CD14-positive monocyte (primary cell): ENCODE measurements at regions not wholly inside any gene's neighbourhood (a gene's known extent, or its start where the extent isn't known, plus 50 kb on each side); places are given as distances from the start of the nearest gene placed in this dataset.
"Not testable (repeated sequence)": the region's sequence is repeated elsewhere in the genome, so short reads cannot be mapped to it uniquely, and the experiment has no call there.

Source experiments
- DNase-seq, 3 donors: peaks; one replicate each; pipeline ENCODE4 v3.0.0-alpha.2; 2011 to 2022
- H2AFZ ChIP-seq: 2 replicates; pipeline ENCODE4 v1.6.0; 2012; ENCODE audit warnings: mild to moderate bottlenecking, low read depth, low read length, inconsistent platforms; ENCODE audit not compliant: insufficient read depth, poor library complexity, severe bottlenecking
- H3K27ac ChIP-seq, 2 donors: 1 replicate in 1 of 2; 2 replicates in 1 of 2; pipeline ENCODE4 v1.5.1; 2012 to 2013; ENCODE audit warnings: low read length in 2 of 2, control low read depth in 1 of 2, inconsistent platforms in 1 of 2, low read depth in 1 of 2, mild to moderate bottlenecking in 1 of 2
- H3K27me3 ChIP-seq, 2 donors: one replicate each; pipeline versions ENCODE4 v1.6.0 to v1.6.1; 2011 to 2013; ENCODE audit warnings: low read length in 2 of 2; ENCODE audit not compliant: control insufficient read depth in 2 of 2, insufficient read depth in 2 of 2
- H3K36me3 ChIP-seq, 2 donors: replicated peaks in 1 of 2; 1 replicate in 1 of 2; 2 replicates in 1 of 2; pipeline versions ENCODE4 v1.5.1 to v1.6.1; 2012 to 2013; ENCODE audit warnings: low read length in 2 of 2, control low read depth in 1 of 2, inconsistent platforms in 1 of 2, mild to moderate bottlenecking in 1 of 2; ENCODE audit not compliant: insufficient read depth in 2 of 2, control insufficient read depth in 1 of 2
- H3K4me1 ChIP-seq, 2 donors: 1 replicate in 1 of 2; 2 replicates in 1 of 2; pipeline versions ENCODE4 v1.5.1 to v1.6.1; 2012 to 2013; ENCODE audit warnings: low read length in 2 of 2, control low read depth in 1 of 2, inconsistent platforms in 1 of 2, mild to moderate bottlenecking in 1 of 2, moderate library complexity in 1 of 2; ENCODE audit not compliant: insufficient read depth in 2 of 2, control insufficient read depth in 1 of 2
- H3K4me2 ChIP-seq: replicated peaks from 2 replicates; pipeline ENCODE3; 2012; ENCODE audit warnings: low read length, moderate library complexity, mild to moderate bottlenecking; ENCODE audit not compliant: poor library complexity, severe bottlenecking; ENCODE audit errors: extremely low read depth
- H3K4me3 ChIP-seq, 3 experiments: fragments of 200-600 bp in 1 of 3; sonication (generic) in 1 of 3; replicated peaks in 1 of 3; 1 replicate in 2 of 3; 2 replicates in 1 of 3; pipeline ENCODE4 v1.5.1; 2011 to 2013; ENCODE audit warnings: low read length in 3 of 3, mild to moderate bottlenecking in 3 of 3, control low read depth in 2 of 3, low read depth in 2 of 3, inconsistent platforms in 1 of 3, moderate library complexity in 1 of 3
- H3K79me2 ChIP-seq: 2 replicates; pipeline ENCODE4 v1.6.0; 2012; ENCODE audit warnings: mild to moderate bottlenecking, control low read depth, inconsistent platforms, low read length, moderate library complexity; ENCODE audit not compliant: insufficient read depth
- H3K9ac ChIP-seq: 2 replicates; pipeline ENCODE4 v1.6.0; 2017; ENCODE audit warnings: low read length, mild to moderate bottlenecking; ENCODE audit not compliant: insufficient read depth, poor library complexity, severe bottlenecking
- H3K9me3 ChIP-seq, 2 donors: replicated peaks in 1 of 2; 1 replicate in 1 of 2; 2 replicates in 1 of 2; pipeline versions ENCODE4 v1.5.1 to v1.6.1; 2012 to 2013; ENCODE audit warnings: low read length in 2 of 2, control low read depth in 1 of 2; ENCODE audit not compliant: control insufficient read depth in 1 of 2, insufficient read depth in 1 of 2
- H4K20me1 ChIP-seq: 2 replicates; pipeline ENCODE4 v1.6.0; 2012; ENCODE audit warnings: mild to moderate bottlenecking, low read length, control low read depth, moderate library complexity; ENCODE audit not compliant: insufficient read depth
- H3K27ac Mint-ChIP-seq, 7 donors: one replicate each; pipeline ENCODE4 v1.8.0; 2020; ENCODE audit warnings: mild to moderate bottlenecking in 7 of 7, mixed read lengths in 7 of 7, moderate library complexity in 6 of 7, inconsistent platforms in 2 of 7
- H3K27me3 Mint-ChIP-seq, 3 donors: one replicate each; pipeline ENCODE4 v1.8.0; 2021 to 2022; ENCODE audit warnings: low read depth in 3 of 3, mild to moderate bottlenecking in 3 of 3, mixed read lengths in 3 of 3, moderate library complexity in 3 of 3, inconsistent platforms in 1 of 3
- H3K36me3 Mint-ChIP-seq, 2 donors: one replicate each; pipeline ENCODE4 v1.8.0; 2020; ENCODE audit warnings: mixed read lengths in 2 of 2, inconsistent platforms in 1 of 2, mild to moderate bottlenecking in 1 of 2
- H3K4me1 Mint-ChIP-seq: one replicate; pipeline ENCODE4 v1.8.0; 2020; ENCODE audit warnings: mild to moderate bottlenecking, mixed read lengths
- H3K4me3 Mint-ChIP-seq, 2 donors: one replicate each; pipeline ENCODE4 v1.8.0; 2020; ENCODE audit warnings: mild to moderate bottlenecking in 2 of 2, mixed read lengths in 2 of 2, moderate library complexity in 1 of 2
- H3K9me3 Mint-ChIP-seq, 7 donors: one replicate each; pipeline ENCODE4 v1.8.0; 2020 to 2022; ENCODE audit warnings: mixed read lengths in 7 of 7, mild to moderate bottlenecking in 6 of 7, moderate library complexity in 6 of 7, inconsistent platforms in 2 of 7
- WGBS: methylation state at CpG from one replicate; pipeline ENCODE4 v1.1.5; 2013; ENCODE audit warnings: missing lambda C conversion rate; ENCODE audit not compliant: insufficient coverage; 5-methylcytosine and 5-hydroxymethylcytosine counted together
- intact Hi-C, 2 donors: fragments of 100-400 bp; cut with micrococcal nuclease; formaldehyde crosslinking; loops; one replicate each; pipeline versions ENCODE4 v1.15.0 to v1.15.1; 2023
- TF ChIP-seq, protein P1 (sequence below): fragments of 200-600 bp; IDR thresholded peaks from one replicate; pipeline ENCODE4 v1.8.0; 2022; ENCODE audit warnings: antibody characterized with exemption, mild to moderate bottlenecking

DNA sequence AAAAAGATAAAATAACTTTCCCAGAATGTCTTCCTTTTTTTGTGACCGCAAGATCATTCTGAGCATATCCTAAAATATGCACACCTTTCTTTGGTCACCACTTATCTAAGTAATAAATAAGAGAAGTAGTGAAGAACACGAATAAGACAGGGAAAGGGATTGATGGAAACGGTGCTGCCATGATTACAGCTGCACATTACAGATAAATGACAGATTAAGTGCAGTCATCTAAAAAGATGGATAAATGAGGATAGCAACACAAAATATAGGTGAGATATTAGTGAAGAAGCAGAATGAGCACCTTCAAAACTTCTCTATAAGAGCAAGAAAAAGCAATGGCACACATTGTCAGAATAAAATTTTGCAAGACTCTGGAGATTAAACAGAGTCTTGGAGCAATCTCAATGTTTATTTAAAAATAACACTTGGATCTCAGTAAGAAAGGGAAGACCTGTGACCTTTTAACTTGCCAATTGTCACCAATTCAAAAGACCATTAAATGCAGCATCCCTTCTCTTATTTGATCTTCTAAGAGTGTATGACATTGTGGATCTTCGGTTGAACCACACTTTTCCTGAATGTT is 567.1 kb downstream of the KCNJ2 start:
- TF ChIP-seq, protein P1, sequence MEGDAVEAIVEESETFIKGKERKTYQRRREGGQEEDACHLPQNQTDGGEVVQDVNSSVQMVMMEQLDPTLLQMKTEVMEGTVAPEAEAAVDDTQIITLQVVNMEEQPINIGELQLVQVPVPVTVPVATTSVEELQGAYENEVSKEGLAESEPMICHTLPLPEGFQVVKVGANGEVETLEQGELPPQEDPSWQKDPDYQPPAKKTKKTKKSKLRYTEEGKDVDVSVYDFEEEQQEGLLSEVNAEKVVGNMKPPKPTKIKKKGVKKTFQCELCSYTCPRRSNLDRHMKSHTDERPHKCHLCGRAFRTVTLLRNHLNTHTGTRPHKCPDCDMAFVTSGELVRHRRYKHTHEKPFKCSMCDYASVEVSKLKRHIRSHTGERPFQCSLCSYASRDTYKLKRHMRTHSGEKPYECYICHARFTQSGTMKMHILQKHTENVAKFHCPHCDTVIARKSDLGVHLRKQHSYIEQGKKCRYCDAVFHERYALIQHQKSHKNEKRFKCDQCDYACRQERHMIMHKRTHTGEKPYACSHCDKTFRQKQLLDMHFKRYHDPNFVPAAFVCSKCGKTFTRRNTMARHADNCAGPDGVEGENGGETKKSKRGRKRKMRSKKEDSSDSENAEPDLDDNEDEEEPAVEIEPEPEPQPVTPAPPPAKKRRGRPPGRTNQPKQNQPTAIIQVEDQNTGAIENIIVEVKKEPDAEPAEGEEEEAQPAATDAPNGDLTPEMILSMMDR, result no peak

DNA sequence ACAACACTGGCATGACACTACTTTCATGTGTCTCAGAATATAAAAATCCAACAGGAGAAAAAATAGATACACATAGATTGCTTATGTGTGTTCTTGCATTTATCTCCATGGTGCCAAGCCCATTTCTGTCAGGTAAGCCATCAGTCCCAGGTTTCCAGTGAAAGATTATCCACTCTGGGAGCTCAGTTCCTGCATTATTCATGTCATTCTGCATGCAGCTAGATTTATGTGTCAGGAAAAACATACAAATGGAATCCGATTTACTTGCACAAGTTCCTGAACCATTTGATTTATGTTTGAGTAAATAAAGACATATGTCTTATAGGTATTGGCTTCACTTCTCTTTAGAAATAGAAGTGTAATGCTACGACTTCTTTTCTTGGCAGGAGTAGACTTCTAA is 569.7 kb downstream of the KCNJ2 start:
- Mint-ChIP-seq H3K4me3 (no peak overlapping the region), H3K4me1 (no peaks in the 10 kb centered on the region), H3K27me3 (peaks cover 0 to 2% (median under 1%) of the 10 kb centered on the region in 3 donors), H3K27ac (no peak overlapping the region), H3K36me3 (no peaks in the 10 kb centered on the region), H3K9me3 (peaks cover 0 to 5% (median 0%) of the 10 kb centered on the region in 7 donors)
- no peak overlapping the region for H2AFZ ChIP-seq
- H3K27me3 ChIP-seq, result no peaks in the 10 kb centered on the region
- no peaks in the 10 kb centered on the region for H3K79me2 ChIP-seq
- no peak overlapping the region for H3K9ac ChIP-seq
- H3K4me1 ChIP-seq, result no peaks in the 10 kb centered on the region
- TF ChIP-seq, protein P1, result no peak
- no CpG with 5 or more reads among the region's 2 CpGs for WGBS
- H3K4me3 ChIP-seq, result no peak overlapping the region
- H3K36me3 ChIP-seq, result no peaks in the 10 kb centered on the region
- no peaks in the 10 kb centered on the region for H3K9me3 ChIP-seq
- DNase-seq, result no peak
- H3K4me2 ChIP-seq, result no peak overlapping the region
- no peak overlapping the region for H3K27ac ChIP-seq
- H4K20me1 ChIP-seq, result no peaks in the 10 kb centered on the region
- intact Hi-C loops, result no loop called here

More for the DNA sequence above, 567.1 kb downstream of the KCNJ2 start:
- H3K79me2 ChIP-seq, result no peaks in the 10 kb centered on the region
- H3K4me3 ChIP-seq, result no peak overlapping the region
- no peak overlapping the region for H3K4me2 ChIP-seq
- H3K27ac ChIP-seq, result no peak overlapping the region
- no peaks in the 10 kb centered on the region for H3K36me3 Mint-ChIP-seq
- H3K27me3 Mint-ChIP-seq, result peaks cover 0 to 3% (median 1%) of the 10 kb centered on the region in 3 donors
- no peaks in the 10 kb centered on the region for H4K20me1 ChIP-seq
- H3K9me3 ChIP-seq, result no peaks in the 10 kb centered on the region
- WGBS, result no CpG with 5 or more reads among the region's 4 CpGs
- H3K4me1 Mint-ChIP-seq, result no peaks in the 10 kb centered on the region
- H3K9ac ChIP-seq, result no peak overlapping the region
- DNase-seq, result no peak
- no peak overlapping the region for H3K27ac Mint-ChIP-seq
- H3K27me3 ChIP-seq, result no peaks in the 10 kb centered on the region
- intact Hi-C loops, result no loop called here
- peaks cover 0 to 3% (median 0%) of the 10 kb centered on the region in 7 donors for H3K9me3 Mint-ChIP-seq
- H3K4me3 Mint-ChIP-seq, result no peak overlapping the region
- H2AFZ ChIP-seq, result no peak overlapping the region
- H3K4me1 ChIP-seq, result no peaks in the 10 kb centered on the region
- no peaks in the 10 kb centered on the region for H3K36me3 ChIP-seq

DNA sequence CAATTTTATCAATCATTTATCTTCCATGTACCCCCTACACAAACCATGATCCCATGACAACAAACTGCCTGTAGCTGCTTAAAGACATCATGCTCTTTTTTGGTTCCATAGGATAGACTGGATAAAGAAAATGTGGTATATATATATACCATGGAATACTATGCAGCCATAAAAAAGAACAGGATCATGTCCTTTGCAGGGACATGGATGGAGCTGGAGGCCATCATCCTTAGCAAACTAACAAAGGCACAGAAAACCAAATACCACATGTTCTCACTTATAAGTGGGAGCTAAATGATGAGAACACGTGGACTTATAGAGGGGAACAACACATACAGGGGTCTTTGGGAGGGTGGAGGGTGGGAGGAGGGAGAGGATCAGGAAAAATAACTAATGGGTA is 577.2 kb downstream of the KCNJ2 start:
- H3K4me2 ChIP-seq, H3K9me3 ChIP-seq, intact Hi-C loops, H2AFZ ChIP-seq, DNase-seq, H4K20me1 ChIP-seq, H3K79me2 ChIP-seq, H3K27me3 Mint-ChIP-seq, H3K27ac ChIP-seq, H3K27ac Mint-ChIP-seq, H3K4me3 Mint-ChIP-seq, H3K9me3 Mint-ChIP-seq, H3K27me3 ChIP-seq, H3K4me3 ChIP-seq, H3K4me1 ChIP-seq, H3K4me1 Mint-ChIP-seq, H3K9ac ChIP-seq, H3K36me3 ChIP-seq, H3K36me3 Mint-ChIP-seq: not testable (repeated sequence)
- no CpG with 5 or more reads among the region's 1 CpG for WGBS
